ENCODE measurements at regions not wholly inside any gene's neighbourhood (a gene's known extent, or its start where the extent isn't known, plus 50 kb on each side); places are given as distances from the start of the nearest gene placed in this dataset.

GRCh38 chr17:33481652-33482051, 188.6 kb upstream of the ASIC2 start:
- no peak for DNase-seq

- DNase-seq, result no peak
These were observed 189.5 kb upstream of the ASIC2 start for GRCh38 chr17:33482636-33483035.

GRCh38 chr17:33484559-33484958, 191.5 kb upstream of the ASIC2 start:
- no peak for DNase-seq

- DNase-seq, result no peak
These were observed 193.2 kb upstream of the ASIC2 start for GRCh38 chr17:33486135-33486885.

- no peak for DNase-seq
These were observed 194.2 kb upstream of the ASIC2 start for GRCh38 chr17:33487187-33487879.

GRCh38 chr17:33491871-33492481, 198.9 kb upstream of the ASIC2 start:
- no peak for DNase-seq

- no peak for DNase-seq
These were observed 199.7 kb upstream of the ASIC2 start for GRCh38 chr17:33492731-33493265.

- DNase-seq, result no peak
These were observed 200.5 kb upstream of the ASIC2 start for GRCh38 chr17:33493566-33493965.

- DNase-seq, result no peak
These were observed 201.1 kb upstream of the ASIC2 start for GRCh38 chr17:33494151-33494550.

- DNase-seq, result no peak
These were observed 204.5 kb upstream of the ASIC2 start for GRCh38 chr17:33497623-33498022.

- DNase-seq, result no peak
These were observed 205.0 kb upstream of the ASIC2 start for GRCh38 chr17:33498069-33498468.

- DNase-seq, result no peak
These were observed 205.9 kb upstream of the ASIC2 start for GRCh38 chr17:33499040-33499439.

GRCh38 chr17:33500151-33500550, 207.1 kb upstream of the ASIC2 start:
- DNase-seq, result no peak

- no peak for DNase-seq
These were observed 208.1 kb upstream of the ASIC2 start for GRCh38 chr17:33501185-33501584.

GRCh38 chr17:33504571-33504970, 211.5 kb upstream of the ASIC2 start:
- DNase-seq, result no peak

GRCh38 chr17:33506889-33507650, 214.0 kb upstream of the ASIC2 start:
- DNase-seq, result no peak

- no peak for DNase-seq
These were observed 215.1 kb upstream of the ASIC2 start for GRCh38 chr17:33508215-33508614.

GRCh38 chr17:33509331-33509730, 216.2 kb upstream of the ASIC2 start:
- DNase-seq, result no peak

GRCh38 chr17:33511670-33512069, 218.6 kb upstream of the ASIC2 start:
- no peak for DNase-seq

GRCh38 chr17:33512113-33512512, 219.0 kb upstream of the ASIC2 start:
- no peak for DNase-seq

GRCh38 chr17:33513769-33514168, 220.7 kb upstream of the ASIC2 start:
- DNase-seq, result no peak

- DNase-seq, result no peak
These were observed 221.3 kb upstream of the ASIC2 start for GRCh38 chr17:33514369-33514768.

- no peak for DNase-seq
These were observed 222.9 kb upstream of the ASIC2 start for GRCh38 chr17:33515974-33516373.
